ENCODE measurements at regions not wholly inside any gene's neighbourhood (a gene's known extent, or its start where the extent isn't known, plus 50 kb on each side); places are given as distances from the start of the nearest gene placed in this dataset.

- Histone ChIP-seq H3K4me3 (no peak overlapping the region), H3K9me3 (ENCODE audit: low read depth) (no peaks in the 10 kb centered on the region), H3K27me3 (no peaks in the 10 kb centered on the region), H3K36me3 (no peaks in the 10 kb centered on the region), H3K4me1 (peaks cover 39% of the 10 kb centered on the region), H3K4me2 (no peak overlapping the region), H3K79me2 (ENCODE audit: low read depth) (no peaks in the 10 kb centered on the region), H3K27ac (no peak overlapping the region), H3F3A (ENCODE audit: low read depth) (peaks cover 22% of the 10 kb centered on the region), H2AFZ (replicated peaks) (no peak overlapping the region), H3K9ac (no peak overlapping the region), H4K20me1 (ENCODE audit: low read depth) (no peaks in the 10 kb centered on the region)
- H3K9me3 Mint-ChIP-seq, result no peaks in the 10 kb centered on the region
- DNase-seq (ENCODE audit: low spot score), result no peak
- TF ChIP-seq EZH2phosphoT487 (IDR thresholded peaks at IDR 0.05), result no peak
- no peak for TF ChIP-seq CTCF (IDR thresholded peaks at IDR 0.05)
- TF ChIP-seq EZH2 (IDR thresholded peaks at IDR 0.05), result no peak
- H3K4me1 Mint-ChIP-seq, result peaks cover 51% of the 10 kb centered on the region
- peaks cover 21% of the 10 kb centered on the region for H3K27me3 Mint-ChIP-seq (ENCODE audit: insufficient read depth, low read depth)
- peak overlapping the region; percentile 81 for H3K27ac Mint-ChIP-seq
- no peaks in the 10 kb centered on the region for H3K36me3 Mint-ChIP-seq
- H3K4me3 Mint-ChIP-seq, result no peak overlapping the region
Measured at GRCh38 chr11:70828593-70829082, 423.7 kb downstream of the SHANK2 start.

- no peaks in the 10 kb centered on the region for H3K36me3 ChIP-seq
- no peak overlapping the region for H3K27ac ChIP-seq
- H3K9ac ChIP-seq, result no peak overlapping the region
- no peak overlapping the region for H3K4me3 Mint-ChIP-seq
- H3F3A ChIP-seq (ENCODE audit: low read depth), result peaks cover 22% of the 10 kb centered on the region
- H4K20me1 ChIP-seq (ENCODE audit: low read depth), result no peaks in the 10 kb centered on the region
- H3K9me3 ChIP-seq (ENCODE audit: low read depth), result no peaks in the 10 kb centered on the region
- DNase-seq (ENCODE audit: low spot score), result no peak
- H3K4me1 ChIP-seq, result peaks cover 40% of the 10 kb centered on the region
- no peaks in the 10 kb centered on the region for H3K36me3 Mint-ChIP-seq
- H3K79me2 ChIP-seq (ENCODE audit: low read depth), result no peaks in the 10 kb centered on the region
- H3K4me3 ChIP-seq, result no peak overlapping the region
- H3K27me3 ChIP-seq, result no peaks in the 10 kb centered on the region
- H3K27me3 Mint-ChIP-seq (ENCODE audit: insufficient read depth, low read depth), result peaks cover 19% of the 10 kb centered on the region
- no peak overlapping the region for H3K4me2 ChIP-seq
- no peaks in the 10 kb centered on the region for H3K9me3 Mint-ChIP-seq
- H3K4me1 Mint-ChIP-seq, result peaks cover 50% of the 10 kb centered on the region
- peak overlapping the region; percentile 81 for H3K27ac Mint-ChIP-seq
- no peak overlapping the region for H2AFZ ChIP-seq (replicated peaks)
- no peak for TF ChIP-seq EZH2 (IDR thresholded peaks at IDR 0.05)
- no peak for TF ChIP-seq EZH2phosphoT487 (IDR thresholded peaks at IDR 0.05)
- TF ChIP-seq CTCF (IDR thresholded peaks at IDR 0.05), result no peak
Measured at GRCh38 chr11:70829134-70829885, 423.1 kb downstream of the SHANK2 start.

- H3K4me1 Mint-ChIP-seq, result peaks cover 48% of the 10 kb centered on the region
Measured at GRCh38 chr11:70829886-70830272, 422.5 kb downstream of the SHANK2 start.

More at GRCh38 chr11:70829886-70830272, 422.5 kb downstream of the SHANK2 start:
- Histone ChIP-seq H3K27me3 (no peaks in the 10 kb centered on the region), H3K4me2 (no peak overlapping the region), H3K4me1 (peaks cover 40% of the 10 kb centered on the region), H3K9me3 (ENCODE audit: low read depth) (no peaks in the 10 kb centered on the region), H2AFZ (replicated peaks) (no peak overlapping the region), H3F3A (ENCODE audit: low read depth) (peaks cover 25% of the 10 kb centered on the region), H3K27ac (no peak overlapping the region), H3K36me3 (no peaks in the 10 kb centered on the region), H3K79me2 (ENCODE audit: low read depth) (no peaks in the 10 kb centered on the region), H4K20me1 (ENCODE audit: low read depth) (no peaks in the 10 kb centered on the region), H3K4me3 (no peak overlapping the region), H3K9ac (no peak overlapping the region)
- Mint-ChIP-seq H3K4me3 (no peak overlapping the region), H3K27ac (no peak overlapping the region), H3K36me3 (no peaks in the 10 kb centered on the region), H3K9me3 (no peaks in the 10 kb centered on the region), H3K27me3 (ENCODE audit: insufficient read depth, low read depth) (peaks cover 19% of the 10 kb centered on the region)
- no peak for TF ChIP-seq EZH2 (IDR thresholded peaks at IDR 0.05)
- no peak for TF ChIP-seq CTCF (IDR thresholded peaks at IDR 0.05)
- DNase-seq (ENCODE audit: low spot score), result no peak

All from neural progenitor cell (in vitro differentiated cells).